Left renal pelvis (tissue), 4 donors: ENCODE measurements at regions not wholly inside any gene's neighbourhood (a gene's known extent, or its start where the extent isn't known, plus 50 kb on each side); places are given as distances from the start of the nearest gene placed in this dataset.

Experiments
- DNase-seq, 4 donors: peaks; one replicate each; pipeline ENCODE4 v3.0.0-alpha.2; 2013; ENCODE audit warnings: low read depth in 4 of 4, low spot score in 3 of 4

- no peak for DNase-seq
Observed at GRCh38 chrX:43005561-43005960, 227.6 kb upstream of the PPP1R2C start.

GRCh38 chrX:43008356-43008755 is 230.4 kb upstream of the PPP1R2C start:
- no peak for DNase-seq

GRCh38 chrX:43016021-43016420 is 238.1 kb upstream of the PPP1R2C start:
- DNase-seq: no peak

GRCh38 chrX:43018031-43018430 is 240.1 kb upstream of the PPP1R2C start:
- no peak for DNase-seq

GRCh38 chrX:43019021-43019420 is 241.1 kb upstream of the PPP1R2C start:
- DNase-seq: no peak

GRCh38 chrX:43025806-43026315 is 247.9 kb upstream of the PPP1R2C start:
- no peak for DNase-seq

- no peak for DNase-seq
Observed at GRCh38 chrX:43064096-43064495, 286.1 kb upstream of the PPP1R2C start.

GRCh38 chrX:43065978-43066377 is 288.0 kb upstream of the PPP1R2C start:
- DNase-seq: no peak

- DNase-seq: no peak
Observed at GRCh38 chrX:43068639-43069038, 290.7 kb upstream of the PPP1R2C start.

GRCh38 chrX:43083016-43083415 is 305.1 kb upstream of the PPP1R2C start:
- no peak for DNase-seq

GRCh38 chrX:43087830-43088229 is 309.9 kb upstream of the PPP1R2C start:
- DNase-seq: no peak

GRCh38 chrX:43096830-43097229 is 318.9 kb upstream of the PPP1R2C start:
- no peak for DNase-seq

- DNase-seq: no peak
Observed at GRCh38 chrX:43106009-43106408, 328.0 kb upstream of the PPP1R2C start.

- DNase-seq: no peak
Observed at GRCh38 chrX:43108828-43109227, 330.9 kb upstream of the PPP1R2C start.

- DNase-seq: no peak
Observed at GRCh38 chrX:43121637-43122036, 343.7 kb upstream of the PPP1R2C start.

GRCh38 chrX:43139645-43140044 is 361.7 kb upstream of the PPP1R2C start:
- no peak for DNase-seq

- DNase-seq: no peak
Observed at GRCh38 chrX:43140582-43140981, 362.6 kb upstream of the PPP1R2C start.

- DNase-seq: no peak
Observed at GRCh38 chrX:43141885-43142284, 363.9 kb upstream of the PPP1R2C start.

GRCh38 chrX:43148305-43148704 is 370.3 kb upstream of the PPP1R2C start:
- no peak for DNase-seq

- no peak for DNase-seq
Observed at GRCh38 chrX:43165343-43165920, 387.5 kb upstream of the PPP1R2C start.

GRCh38 chrX:43166874-43167273 is 388.9 kb upstream of the PPP1R2C start:
- no peak for DNase-seq

GRCh38 chrX:43175434-43175833 is 397.5 kb upstream of the PPP1R2C start:
- no peak for DNase-seq

GRCh38 chrX:43176686-43177085 is 398.7 kb upstream of the PPP1R2C start:
- DNase-seq: no peak
